ENCODE measurements at regions not wholly inside any gene's neighbourhood (a gene's known extent, or its start where the extent isn't known, plus 50 kb on each side); places are given as distances from the start of the nearest gene placed in this dataset.
"Not testable (repeated sequence)": the region's sequence is repeated elsewhere in the genome, so short reads cannot be mapped to it uniquely, and the experiment has no call there.

GRCh38 chr21:9572782-9573181 is 948.6 kb upstream of the TPTE start:
- H3K27me3 ChIP-seq (ENCODE audit: control insufficient read depth, insufficient read depth, low read length, poor library complexity, severe bottlenecking); H3K4me3 ChIP-seq (ENCODE audit: insufficient read depth, low read depth, low read length); H3K4me1 ChIP-seq (ENCODE audit: control insufficient read depth, insufficient read depth, low read length); H3K9me3 ChIP-seq (ENCODE audit: control insufficient read depth, low read length); H3K36me3 ChIP-seq (ENCODE audit: control insufficient read depth, insufficient read depth, low read length); H3K27ac ChIP-seq (ENCODE audit: insufficient read depth, low read depth, low read length, poor library complexity, severe bottlenecking): not testable (repeated sequence)
- WGBS, 2 experiments = 81 to 82% methylated on average over 1 of the region's 1 CpG

GRCh38 chr21:9573528-9573927 is 947.9 kb upstream of the TPTE start:
- H3K4me3 ChIP-seq (ENCODE audit: insufficient read depth, low read depth, low read length); H3K27ac ChIP-seq (ENCODE audit: insufficient read depth, low read depth, low read length, poor library complexity, severe bottlenecking); H3K27me3 ChIP-seq (ENCODE audit: control insufficient read depth, insufficient read depth, low read length, poor library complexity, severe bottlenecking); H3K9me3 ChIP-seq (ENCODE audit: control insufficient read depth, low read length); H3K4me1 ChIP-seq (ENCODE audit: control insufficient read depth, insufficient read depth, low read length); H3K36me3 ChIP-seq (ENCODE audit: control insufficient read depth, insufficient read depth, low read length): not testable (repeated sequence)
- WGBS, 2 experiments = no CpG with 5 or more reads among the region's 1 CpG

GRCh38 chr21:9579275-9579674 is 942.1 kb upstream of the TPTE start:
- H3K4me1 ChIP-seq (ENCODE audit: control insufficient read depth, insufficient read depth, low read length); H3K27me3 ChIP-seq (ENCODE audit: control insufficient read depth, insufficient read depth, low read length, poor library complexity, severe bottlenecking); H3K27ac ChIP-seq (ENCODE audit: insufficient read depth, low read depth, low read length, poor library complexity, severe bottlenecking); H3K36me3 ChIP-seq (ENCODE audit: control insufficient read depth, insufficient read depth, low read length); H3K4me3 ChIP-seq (ENCODE audit: insufficient read depth, low read depth, low read length); H3K9me3 ChIP-seq (ENCODE audit: control insufficient read depth, low read length): not testable (repeated sequence)
- 83 to 92% methylated on average over 6 to 7 of the region's 17 CpGs for WGBS, 2 experiments

- not testable (repeated sequence) for H3K27ac ChIP-seq (ENCODE audit: insufficient read depth, low read depth, low read length, poor library complexity, severe bottlenecking); H3K4me3 ChIP-seq (ENCODE audit: insufficient read depth, low read depth, low read length); H3K9me3 ChIP-seq (ENCODE audit: control insufficient read depth, low read length); H3K4me1 ChIP-seq (ENCODE audit: control insufficient read depth, insufficient read depth, low read length); H3K27me3 ChIP-seq (ENCODE audit: control insufficient read depth, insufficient read depth, low read length, poor library complexity, severe bottlenecking); H3K36me3 ChIP-seq (ENCODE audit: control insufficient read depth, insufficient read depth, low read length)
- WGBS, 2 experiments = 38 to 53% methylated on average over 2 of the region's 3 CpGs
Measured at GRCh38 chr21:9587941-9588340, 933.4 kb upstream of the TPTE start.

- H3K36me3 ChIP-seq (ENCODE audit: control insufficient read depth, insufficient read depth, low read length); H3K27ac ChIP-seq (ENCODE audit: insufficient read depth, low read depth, low read length, poor library complexity, severe bottlenecking); H3K4me1 ChIP-seq (ENCODE audit: control insufficient read depth, insufficient read depth, low read length); H3K4me3 ChIP-seq (ENCODE audit: insufficient read depth, low read depth, low read length); H3K9me3 ChIP-seq (ENCODE audit: control insufficient read depth, low read length); H3K27me3 ChIP-seq (ENCODE audit: control insufficient read depth, insufficient read depth, low read length, poor library complexity, severe bottlenecking): not testable (repeated sequence)
- no CpG with 5 or more reads among the region's 24 CpGs for WGBS, 2 experiments
Measured at GRCh38 chr21:9592591-9592990, 928.8 kb upstream of the TPTE start.

- not testable (repeated sequence) for H3K27me3 ChIP-seq (ENCODE audit: control insufficient read depth, insufficient read depth, low read length, poor library complexity, severe bottlenecking); H3K27ac ChIP-seq (ENCODE audit: insufficient read depth, low read depth, low read length, poor library complexity, severe bottlenecking); H3K36me3 ChIP-seq (ENCODE audit: control insufficient read depth, insufficient read depth, low read length); H3K4me1 ChIP-seq (ENCODE audit: control insufficient read depth, insufficient read depth, low read length); H3K9me3 ChIP-seq (ENCODE audit: control insufficient read depth, low read length); H3K4me3 ChIP-seq (ENCODE audit: insufficient read depth, low read depth, low read length)
- WGBS, 2 experiments = 81 to 84% methylated on average over 11 to 12 of the region's 27 CpGs
Measured at GRCh38 chr21:9593646-9594045, 927.7 kb upstream of the TPTE start.

- H3K4me3 ChIP-seq (ENCODE audit: insufficient read depth, low read depth, low read length); H3K27me3 ChIP-seq (ENCODE audit: control insufficient read depth, insufficient read depth, low read length, poor library complexity, severe bottlenecking); H3K27ac ChIP-seq (ENCODE audit: insufficient read depth, low read depth, low read length, poor library complexity, severe bottlenecking); H3K36me3 ChIP-seq (ENCODE audit: control insufficient read depth, insufficient read depth, low read length); H3K9me3 ChIP-seq (ENCODE audit: control insufficient read depth, low read length); H3K4me1 ChIP-seq (ENCODE audit: control insufficient read depth, insufficient read depth, low read length): not testable (repeated sequence)
- 81 to 91% methylated on average over 13 to 23 of the region's 23 CpGs for WGBS, 2 experiments
Measured at GRCh38 chr21:9614011-9614410, 907.4 kb upstream of the TPTE start.

- not testable (repeated sequence) for H3K27ac ChIP-seq (ENCODE audit: insufficient read depth, low read depth, low read length, poor library complexity, severe bottlenecking); H3K4me3 ChIP-seq (ENCODE audit: insufficient read depth, low read depth, low read length); H3K9me3 ChIP-seq (ENCODE audit: control insufficient read depth, low read length); H3K4me1 ChIP-seq (ENCODE audit: control insufficient read depth, insufficient read depth, low read length); H3K36me3 ChIP-seq (ENCODE audit: control insufficient read depth, insufficient read depth, low read length); H3K27me3 ChIP-seq (ENCODE audit: control insufficient read depth, insufficient read depth, low read length, poor library complexity, severe bottlenecking)
- no CpG with 5 or more reads among the region's 2 CpGs for WGBS, 2 experiments
Measured at GRCh38 chr21:9621121-9621793, 900.1 kb upstream of the TPTE start.

GRCh38 chr21:9628051-9628450 is 893.3 kb upstream of the TPTE start:
- not testable (repeated sequence) for H3K36me3 ChIP-seq (ENCODE audit: control insufficient read depth, insufficient read depth, low read length); H3K27ac ChIP-seq (ENCODE audit: insufficient read depth, low read depth, low read length, poor library complexity, severe bottlenecking); H3K4me1 ChIP-seq (ENCODE audit: control insufficient read depth, insufficient read depth, low read length); H3K27me3 ChIP-seq (ENCODE audit: control insufficient read depth, insufficient read depth, low read length, poor library complexity, severe bottlenecking); H3K9me3 ChIP-seq (ENCODE audit: control insufficient read depth, low read length); H3K4me3 ChIP-seq (ENCODE audit: insufficient read depth, low read depth, low read length)
- no CpG with 5 or more reads among the region's 3 CpGs for WGBS, 2 experiments

- peaks cover 12% of the 10 kb centered on the region for H3K9me3 ChIP-seq (ENCODE audit: control insufficient read depth, low read length)
Measured at GRCh38 chr21:9647409-9647808, 874.0 kb upstream of the TPTE start.

GRCh38 chr21:9648331-9648730 is 873.1 kb upstream of the TPTE start:
- H3K27me3 ChIP-seq (ENCODE audit: control insufficient read depth, insufficient read depth, low read length, poor library complexity, severe bottlenecking); H3K4me3 ChIP-seq (ENCODE audit: insufficient read depth, low read depth, low read length); H3K36me3 ChIP-seq (ENCODE audit: control insufficient read depth, insufficient read depth, low read length); H3K27ac ChIP-seq (ENCODE audit: insufficient read depth, low read depth, low read length, poor library complexity, severe bottlenecking); H3K4me1 ChIP-seq (ENCODE audit: control insufficient read depth, insufficient read depth, low read length): not testable (repeated sequence)
- H3K9me3 ChIP-seq (ENCODE audit: control insufficient read depth, low read length) = peaks cover 18% of the 10 kb centered on the region

More at GRCh38 chr21:9647409-9647808, 874.0 kb upstream of the TPTE start:
- not testable (repeated sequence) for H3K27ac ChIP-seq (ENCODE audit: insufficient read depth, low read depth, low read length, poor library complexity, severe bottlenecking); H3K4me3 ChIP-seq (ENCODE audit: insufficient read depth, low read depth, low read length); H3K27me3 ChIP-seq (ENCODE audit: control insufficient read depth, insufficient read depth, low read length, poor library complexity, severe bottlenecking); H3K4me1 ChIP-seq (ENCODE audit: control insufficient read depth, insufficient read depth, low read length); H3K36me3 ChIP-seq (ENCODE audit: control insufficient read depth, insufficient read depth, low read length)

Measured in ectodermal cell (in vitro differentiated cells).